Osteoblast (primary cell): ENCODE measurements at regions not wholly inside any gene's neighbourhood (a gene's known extent, or its start where the extent isn't known, plus 50 kb on each side); places are given as distances from the start of the nearest gene placed in this dataset.

Source experiments
- DNase-seq: peaks from one replicate; pipeline ENCODE4 v3.0.0; 2011; ENCODE audit warnings: low spot score, mixed read lengths; ENCODE audit not compliant: insufficient read length; ENCODE audit errors: missing footprints
- H2AFZ ChIP-seq: 2 replicates; pipeline ENCODE4 v1.6.0; 2011; ENCODE audit warnings: mild to moderate bottlenecking, low read length
- H3K27ac ChIP-seq: 2 replicates; pipeline ENCODE4 v1.5.1; 2011; ENCODE audit warnings: mild to moderate bottlenecking, low read depth, low read length, moderate library complexity
- H3K27me3 ChIP-seq: 2 replicates; pipeline ENCODE4 v1.6.0; 2012; ENCODE audit warnings: mild to moderate bottlenecking, control low read depth, inconsistent platforms, low read length, moderate library complexity; ENCODE audit not compliant: insufficient read depth
- H3K36me3 ChIP-seq: 2 replicates; pipeline ENCODE4 v1.5.1; 2011; ENCODE audit warnings: mild to moderate bottlenecking, low read length, control low read depth, moderate library complexity; ENCODE audit not compliant: insufficient read depth
- H3K4me1 ChIP-seq: 2 replicates; pipeline ENCODE4 v1.5.1; 2011; ENCODE audit warnings: mild to moderate bottlenecking, low read length, control low read depth, moderate library complexity; ENCODE audit not compliant: insufficient read depth
- H3K4me2 ChIP-seq: 2 replicates; pipeline ENCODE4 v1.6.0; 2011; ENCODE audit warnings: mild to moderate bottlenecking, low read length; ENCODE audit not compliant: insufficient read depth
- H3K4me3 ChIP-seq: fragments of 200-600 bp; sonication (generic); 3 replicates; pipeline ENCODE4 v1.5.1; 2012; ENCODE audit warnings: mild to moderate bottlenecking, low read length, inconsistent platforms; ENCODE audit not compliant: insufficient read depth
- H3K79me2 ChIP-seq: 2 replicates; pipeline ENCODE4 v1.6.0; 2012; ENCODE audit warnings: mild to moderate bottlenecking, low read length, control low read depth, inconsistent platforms; ENCODE audit not compliant: insufficient read depth
- H3K9me3 ChIP-seq: 2 replicates; pipeline ENCODE4 v1.5.1; 2011; ENCODE audit warnings: low read depth, low read length, control low read depth
- H4K20me1 ChIP-seq: 2 replicates; pipeline ENCODE4 v1.6.0; 2012; ENCODE audit warnings: mild to moderate bottlenecking, low read length, control low read depth; ENCODE audit not compliant: insufficient read depth
- TF ChIP-seq, protein P1 (sequence below): IDR thresholded peaks from 2 replicates; pipeline ENCODE4 v1.5.1; 2011; ENCODE audit warnings: mild to moderate bottlenecking, low read depth, low read length, moderate library complexity; ENCODE audit errors: extremely low read depth

DNA sequence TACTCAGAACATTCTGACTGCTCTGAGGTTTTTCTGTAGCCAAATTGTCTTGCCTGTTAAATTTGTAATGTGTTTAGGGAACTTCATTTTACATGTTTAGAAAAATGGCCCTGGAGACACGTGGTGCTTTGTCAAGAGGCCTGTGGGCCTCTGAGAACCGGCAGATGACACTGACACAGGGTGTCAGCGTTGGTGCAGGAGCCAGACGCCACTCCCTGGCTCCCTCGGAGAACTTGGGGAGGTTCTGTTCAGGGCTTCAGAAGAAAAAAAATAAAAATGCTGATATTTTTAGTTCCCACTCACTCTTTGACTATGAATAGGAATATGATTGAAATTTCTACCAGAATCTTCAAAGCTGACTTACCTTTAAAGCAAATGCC lies 190.9 kb upstream of the GATB start:
- H3K4me1 ChIP-seq, result peaks cover 12% of the 10 kb centered on the region
- no peaks in the 10 kb centered on the region for H3K36me3 ChIP-seq
- TF ChIP-seq, protein P1, sequence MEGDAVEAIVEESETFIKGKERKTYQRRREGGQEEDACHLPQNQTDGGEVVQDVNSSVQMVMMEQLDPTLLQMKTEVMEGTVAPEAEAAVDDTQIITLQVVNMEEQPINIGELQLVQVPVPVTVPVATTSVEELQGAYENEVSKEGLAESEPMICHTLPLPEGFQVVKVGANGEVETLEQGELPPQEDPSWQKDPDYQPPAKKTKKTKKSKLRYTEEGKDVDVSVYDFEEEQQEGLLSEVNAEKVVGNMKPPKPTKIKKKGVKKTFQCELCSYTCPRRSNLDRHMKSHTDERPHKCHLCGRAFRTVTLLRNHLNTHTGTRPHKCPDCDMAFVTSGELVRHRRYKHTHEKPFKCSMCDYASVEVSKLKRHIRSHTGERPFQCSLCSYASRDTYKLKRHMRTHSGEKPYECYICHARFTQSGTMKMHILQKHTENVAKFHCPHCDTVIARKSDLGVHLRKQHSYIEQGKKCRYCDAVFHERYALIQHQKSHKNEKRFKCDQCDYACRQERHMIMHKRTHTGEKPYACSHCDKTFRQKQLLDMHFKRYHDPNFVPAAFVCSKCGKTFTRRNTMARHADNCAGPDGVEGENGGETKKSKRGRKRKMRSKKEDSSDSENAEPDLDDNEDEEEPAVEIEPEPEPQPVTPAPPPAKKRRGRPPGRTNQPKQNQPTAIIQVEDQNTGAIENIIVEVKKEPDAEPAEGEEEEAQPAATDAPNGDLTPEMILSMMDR, result no peak
- H2AFZ ChIP-seq, result no peak overlapping the region
- H3K27ac ChIP-seq, result no peak overlapping the region
- H3K27me3 ChIP-seq, result no peaks in the 10 kb centered on the region
- no peak overlapping the region for H3K4me2 ChIP-seq
- H3K4me3 ChIP-seq, result no peak overlapping the region
- peaks cover 6% of the 10 kb centered on the region for H3K9me3 ChIP-seq
- no peaks in the 10 kb centered on the region for H4K20me1 ChIP-seq
- no peaks in the 10 kb centered on the region for H3K79me2 ChIP-seq
- no peak for DNase-seq

GRCh38 chr4:151950993-151951670 lies 190.3 kb upstream of the GATB start:
- Histone ChIP-seq H3K36me3 (no peaks in the 10 kb centered on the region), H3K79me2 (no peaks in the 10 kb centered on the region), H2AFZ (no peak overlapping the region), H4K20me1 (no peaks in the 10 kb centered on the region), H3K27me3 (no peaks in the 10 kb centered on the region), H3K4me1 (peaks cover 8% of the 10 kb centered on the region), H3K27ac (no peak overlapping the region), H3K4me3 (no peak overlapping the region), H3K4me2 (no peak overlapping the region), H3K9me3 (peaks cover 7% of the 10 kb centered on the region)
- TF ChIP-seq, protein P1, result no peak
- no peak for DNase-seq

DNA sequence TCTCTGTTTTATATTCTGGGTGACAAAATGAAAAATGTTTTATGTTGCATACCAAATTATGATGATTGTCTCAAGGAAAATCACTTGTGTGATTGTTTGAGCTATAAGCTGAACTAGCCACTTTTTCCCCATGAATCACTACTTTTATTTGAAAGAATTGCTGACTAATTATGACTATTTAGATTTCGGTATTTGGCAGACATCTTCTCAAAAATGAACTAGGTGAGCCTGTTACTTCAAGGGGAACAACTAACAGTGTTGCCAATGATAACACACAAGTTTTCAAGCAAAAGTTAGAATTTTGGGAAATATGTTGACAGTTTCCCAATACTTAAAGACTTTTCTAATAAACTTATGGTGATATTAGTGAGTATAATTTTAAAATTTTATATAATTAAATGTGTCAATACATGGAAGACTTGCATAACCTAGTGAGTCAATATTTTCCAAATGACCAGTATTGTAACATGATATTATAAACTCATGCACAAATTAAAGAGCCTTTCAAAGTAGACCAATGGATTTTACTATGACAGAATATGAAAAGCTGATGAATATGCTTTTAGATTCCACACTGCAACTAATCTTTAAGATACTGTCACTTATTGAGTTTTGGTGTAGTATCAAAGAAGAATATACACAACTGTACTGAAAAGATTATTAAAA lies 187.7 kb upstream of the GATB start:
- Histone ChIP-seq H3K4me1 (peaks cover 3% of the 10 kb centered on the region), H3K9me3 (peaks cover 7% of the 10 kb centered on the region), H3K79me2 (no peaks in the 10 kb centered on the region), H3K27me3 (no peaks in the 10 kb centered on the region), H3K4me2 (no peak overlapping the region), H3K4me3 (no peak overlapping the region), H2AFZ (no peak overlapping the region), H3K27ac (peak overlapping the region; percentile 63), H3K36me3 (no peaks in the 10 kb centered on the region), H4K20me1 (no peaks in the 10 kb centered on the region)
- peak; percentile 57 for DNase-seq
- TF ChIP-seq, protein P1, result no peak

GRCh38 chr4:151946718-151947117 lies 185.9 kb upstream of the GATB start:
- Histone ChIP-seq H3K27me3 (no peaks in the 10 kb centered on the region), H3K36me3 (no peaks in the 10 kb centered on the region), H4K20me1 (no peaks in the 10 kb centered on the region), H3K79me2 (no peaks in the 10 kb centered on the region), H3K4me1 (peaks cover 3% of the 10 kb centered on the region), H3K4me2 (no peak overlapping the region), H2AFZ (no peak overlapping the region), H3K4me3 (no peak overlapping the region), H3K27ac (no peak overlapping the region), H3K9me3 (peaks cover 7% of the 10 kb centered on the region)
- TF ChIP-seq, protein P1, result no peak
- DNase-seq, result no peak
